ELR (cell line): ENCODE measurements at regions not wholly inside any gene's neighbourhood (a gene's known extent, or its start where the extent isn't known, plus 50 kb on each side); places are given as distances from the start of the nearest gene placed in this dataset.

Experiments
- DNase-seq: peaks from one replicate; pipeline ENCODE4 v3.0.0-alpha.2; 2015; ENCODE audit warnings: low read depth

DNA sequence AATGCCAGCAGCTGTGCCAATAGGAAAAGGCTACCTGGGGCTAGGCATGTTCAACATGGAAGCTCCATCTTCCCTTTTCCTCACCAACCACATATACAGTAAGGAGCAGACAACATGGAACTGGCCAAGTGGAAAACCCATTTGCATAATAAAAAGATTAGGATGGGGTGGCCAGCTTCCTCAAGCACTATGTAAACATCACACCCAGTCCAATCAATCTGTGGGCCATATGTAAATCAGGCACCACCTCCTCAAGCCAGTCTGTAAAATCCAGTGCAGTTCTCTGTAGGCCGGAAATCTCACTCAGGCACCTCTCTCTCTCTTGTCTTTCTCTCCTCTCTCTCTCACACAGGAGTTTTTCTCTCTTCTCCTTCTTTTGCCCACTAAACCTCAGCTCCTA is 360.2 kb upstream of the GRIA1 start:
- no peak for DNase-seq

DNA sequence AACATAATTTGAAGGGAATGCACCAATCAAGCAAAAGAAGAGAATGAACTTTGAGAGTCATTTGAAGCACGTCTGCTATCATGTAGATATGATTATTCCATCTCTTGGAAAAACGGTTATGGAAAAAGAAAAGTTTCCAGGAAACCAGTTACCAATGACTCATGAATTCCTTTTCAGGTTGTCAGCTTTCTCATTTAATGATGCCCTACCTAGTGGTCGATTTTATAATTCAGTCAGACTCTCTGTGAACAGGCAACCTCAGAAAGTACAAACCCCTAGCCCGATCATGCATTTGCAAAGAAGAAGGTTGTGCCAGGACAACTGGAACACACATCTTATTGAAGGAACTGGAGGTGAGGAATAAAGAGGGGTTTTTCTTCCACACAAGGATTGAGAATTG is 355.1 kb upstream of the GRIA1 start:
- DNase-seq = peak; percentile 70

DNA sequence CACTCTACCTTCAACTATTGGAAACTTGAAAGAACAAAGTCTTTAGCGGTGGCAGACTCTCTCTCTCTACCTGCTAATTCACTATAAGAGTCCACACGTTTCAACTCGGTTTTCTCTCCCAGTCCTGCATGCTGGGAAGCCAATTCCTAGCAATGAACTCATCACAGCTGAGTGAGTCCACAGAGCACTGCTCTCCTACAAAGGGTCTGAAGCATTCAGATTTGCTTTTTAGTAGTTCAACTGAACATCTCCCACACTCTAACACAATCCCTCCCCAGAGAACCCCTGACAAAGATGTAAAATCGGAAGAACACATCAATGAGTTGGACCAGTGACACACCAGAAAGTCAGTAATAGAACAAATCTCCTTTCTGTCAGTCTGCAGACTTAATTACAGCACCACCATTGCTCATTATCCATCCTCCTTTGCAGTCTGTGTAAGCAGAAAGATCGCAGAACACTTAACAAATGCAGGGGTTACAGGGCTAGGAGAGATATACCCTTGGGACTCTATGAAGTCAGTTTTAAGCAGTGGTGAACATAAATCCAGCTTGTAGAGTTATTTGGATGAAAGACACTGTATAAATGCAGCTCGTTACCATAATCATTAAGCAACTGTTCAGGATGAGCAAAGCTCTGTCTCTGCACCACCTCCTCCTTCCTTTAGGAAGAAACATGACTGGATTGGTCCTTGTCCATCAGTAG is 353.4 kb upstream of the GRIA1 start:
- no peak for DNase-seq

DNA sequence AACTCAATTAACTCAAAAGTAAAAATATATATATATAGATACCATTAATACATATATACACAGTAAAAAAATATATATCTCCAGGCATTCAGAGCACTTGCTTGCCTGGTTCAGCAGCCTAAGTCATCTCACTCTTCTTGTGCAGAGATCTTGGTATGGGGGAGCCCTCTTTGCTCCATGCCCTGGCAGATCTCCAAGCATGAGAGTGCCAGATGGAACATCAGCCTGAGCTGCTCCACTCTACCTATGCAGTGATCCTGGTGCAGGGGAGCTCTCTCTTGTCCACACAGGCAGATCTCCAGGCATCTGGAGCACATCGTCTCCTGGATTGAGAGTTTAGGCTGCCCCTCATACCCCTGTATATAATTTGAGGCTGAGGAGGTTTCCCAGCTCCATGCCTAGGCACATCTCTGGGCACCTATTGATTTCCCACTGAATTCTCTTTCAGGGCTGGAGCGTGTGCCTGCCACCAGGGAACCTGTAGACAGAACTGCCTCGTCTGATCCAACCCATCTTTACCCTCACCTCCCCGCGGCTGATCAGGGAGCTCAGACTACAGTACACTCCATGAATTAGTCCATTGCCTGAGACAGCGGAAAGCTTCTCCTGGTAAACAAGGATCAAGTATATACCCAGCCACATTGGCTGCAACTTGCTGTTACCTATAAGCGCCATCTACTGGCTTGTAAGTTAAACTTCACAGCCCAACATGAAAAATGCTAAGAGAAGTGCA is 342.4 kb upstream of the GRIA1 start:
- peak; percentile 69 for DNase-seq

DNA sequence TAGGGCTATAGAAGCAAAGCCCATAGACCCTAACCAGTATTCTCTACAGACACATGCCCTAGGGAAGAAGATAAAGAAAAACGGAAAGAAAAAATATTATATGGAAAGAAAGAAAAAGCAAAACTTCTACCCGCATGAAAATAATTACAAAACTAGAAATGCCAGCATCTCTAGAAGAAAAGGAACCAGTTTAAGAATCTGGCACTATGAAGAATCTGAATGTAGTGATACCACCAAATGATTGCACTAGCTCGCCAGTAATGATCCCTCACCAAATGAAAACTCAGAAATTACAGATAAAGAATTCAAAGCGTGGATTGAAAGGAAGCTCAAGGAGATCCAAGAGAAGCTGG is 341.9 kb upstream of the GRIA1 start:
- DNase-seq = no peak

DNA sequence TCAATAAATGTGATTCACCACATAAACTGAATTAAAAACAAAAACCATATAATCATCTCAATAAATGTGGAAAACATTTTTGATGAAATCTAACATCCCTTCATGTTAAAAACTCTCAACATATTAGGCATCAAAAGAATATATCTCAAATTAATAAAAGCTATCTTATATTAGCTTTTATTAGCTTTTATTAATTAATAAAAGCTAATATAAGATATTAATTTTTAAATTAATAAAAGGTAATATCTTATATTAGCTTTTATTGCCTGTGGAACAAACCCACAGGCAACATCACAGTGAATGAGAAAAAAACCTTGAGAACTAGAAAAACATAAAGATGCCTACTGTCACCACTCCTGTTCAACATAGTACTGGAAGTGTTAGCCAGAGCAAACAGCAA is 338.9 kb upstream of the GRIA1 start:
- no peak for DNase-seq

DNA sequence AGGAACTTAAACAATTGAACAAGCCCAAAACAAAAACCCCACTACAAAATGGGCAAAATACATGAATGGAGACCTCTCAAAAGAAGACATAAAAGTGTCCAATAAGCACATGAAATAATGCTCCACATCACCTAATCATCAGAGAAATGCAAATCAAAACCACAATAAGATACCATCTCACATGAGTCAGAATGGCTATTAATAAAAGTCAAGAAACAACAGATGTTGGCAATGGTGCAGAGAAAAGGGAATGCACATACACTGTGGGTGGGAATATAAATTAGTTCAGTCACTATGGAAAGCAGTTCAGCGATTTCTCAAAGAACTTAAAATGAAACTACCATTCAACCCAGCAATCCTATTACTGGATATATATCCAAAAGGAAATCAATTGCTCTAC is 337.4 kb upstream of the GRIA1 start:
- peak; percentile 55 for DNase-seq

DNA sequence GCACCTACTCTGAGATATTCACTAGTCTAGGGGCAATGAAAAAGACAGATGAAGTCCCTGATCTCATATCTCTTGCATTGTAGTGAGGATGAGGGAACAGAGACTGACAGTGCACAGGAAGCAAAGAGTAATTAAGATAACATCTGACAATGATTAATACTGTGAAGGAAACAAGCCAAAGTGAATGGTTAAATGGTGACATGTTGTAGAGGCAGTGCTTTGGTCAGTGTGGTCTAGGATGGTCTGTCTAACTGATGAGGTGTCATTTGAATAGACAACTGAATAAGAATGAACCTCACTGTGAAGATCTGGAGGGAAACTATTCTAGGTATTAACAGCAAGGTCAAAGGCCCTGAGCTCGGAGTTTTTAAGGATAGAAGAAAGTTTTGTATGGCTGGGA is 333.3 kb upstream of the GRIA1 start:
- peak; percentile 52 for DNase-seq

DNA sequence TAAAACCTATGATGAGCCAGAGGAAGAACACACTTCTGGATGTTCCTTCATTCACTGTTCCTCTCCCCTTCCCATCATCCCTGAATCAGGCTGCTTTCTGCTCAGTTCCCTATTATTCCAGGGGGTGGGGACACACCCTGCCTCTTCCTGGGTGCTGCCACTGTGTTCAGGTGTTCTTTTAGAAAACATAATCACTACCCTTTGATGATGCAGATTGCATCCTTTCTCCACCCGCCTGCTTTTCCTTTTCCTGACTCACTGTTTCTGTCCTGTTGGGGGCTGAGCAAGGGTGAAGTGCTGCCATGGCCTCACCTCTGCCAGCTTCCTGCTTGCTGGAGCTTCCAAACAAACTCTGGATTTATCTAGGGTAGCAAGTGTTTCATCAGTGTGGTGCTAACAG is 331.9 kb upstream of the GRIA1 start:
- DNase-seq = peak; percentile 18

DNA sequence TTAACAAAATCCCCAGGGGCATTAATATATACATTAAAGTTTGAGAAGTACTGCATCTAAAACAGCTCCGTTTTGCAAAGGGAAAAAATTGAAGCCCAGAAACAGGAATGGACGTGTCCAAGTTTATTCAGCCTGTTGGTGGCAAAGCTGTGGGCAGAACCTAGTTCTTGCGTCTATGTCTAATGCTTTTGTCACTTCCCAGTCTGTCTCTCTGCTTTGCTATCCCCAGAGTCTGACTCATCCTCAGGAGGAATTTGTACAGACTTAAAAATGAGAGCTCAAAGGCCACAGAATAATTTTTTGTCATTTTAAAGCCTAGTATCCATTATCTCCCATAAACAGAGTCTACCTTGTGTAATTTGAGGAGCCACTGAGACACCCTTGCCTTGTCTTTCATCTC is 330.9 kb upstream of the GRIA1 start:
- DNase-seq = peak; percentile 71

DNA sequence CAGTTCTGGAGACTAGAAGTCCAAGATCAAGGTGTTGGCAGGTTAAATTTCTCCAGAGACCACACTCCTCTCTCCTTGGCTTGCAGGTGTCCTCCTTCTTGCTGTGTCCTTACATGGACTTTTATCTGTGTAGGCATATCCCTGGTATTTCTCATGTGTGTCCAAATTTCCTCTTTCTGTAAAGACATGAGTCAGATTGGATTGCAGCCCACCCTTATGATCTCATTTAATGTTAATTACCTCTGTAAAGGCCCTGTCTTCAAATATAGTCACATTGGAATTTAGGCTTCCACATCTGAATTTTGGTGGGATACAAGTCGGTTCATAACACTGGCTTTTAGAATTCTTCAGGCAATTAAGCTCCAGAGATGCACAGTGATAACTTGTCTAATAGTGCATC is 322.2 kb upstream of the GRIA1 start:
- no peak for DNase-seq

DNA sequence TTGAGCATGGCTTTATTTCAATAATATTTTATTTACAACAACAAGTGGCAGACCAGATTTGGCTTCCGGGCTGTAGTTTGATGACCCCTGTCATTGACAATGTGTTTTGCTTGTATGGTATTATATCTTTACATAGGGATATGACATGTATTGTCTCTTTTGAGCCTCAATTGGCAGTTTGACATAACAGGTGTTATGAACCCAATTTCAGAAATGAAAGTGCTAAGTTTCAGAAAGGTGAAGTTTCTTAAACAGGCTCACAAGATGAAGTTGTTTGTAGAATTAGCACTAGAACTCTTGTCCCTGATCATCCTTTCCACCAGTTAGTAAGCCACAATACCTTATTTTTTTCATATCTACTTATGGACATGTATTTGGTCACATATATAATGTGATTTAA is 303.0 kb upstream of the GRIA1 start:
- DNase-seq = no peak

DNA sequence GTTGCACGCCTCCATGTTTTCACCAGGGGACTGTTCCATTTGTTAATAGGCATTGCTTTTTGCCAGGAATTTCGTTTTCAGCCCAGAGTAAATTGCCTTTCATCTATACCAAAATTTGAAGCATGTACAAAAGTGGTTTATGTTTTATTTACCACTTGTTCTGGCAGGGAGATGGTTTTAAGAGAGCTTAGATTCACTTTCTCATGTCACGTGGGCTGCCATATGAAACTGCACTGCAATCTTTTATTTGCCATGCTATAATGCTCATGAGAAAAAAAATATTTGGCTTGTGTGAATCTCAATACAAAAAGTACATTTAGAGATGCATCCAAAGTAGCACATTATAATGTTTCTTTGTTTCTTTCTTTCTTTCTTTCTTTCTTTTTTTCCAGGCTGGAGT is 284.1 kb upstream of the GRIA1 start:
- no peak for DNase-seq

DNA sequence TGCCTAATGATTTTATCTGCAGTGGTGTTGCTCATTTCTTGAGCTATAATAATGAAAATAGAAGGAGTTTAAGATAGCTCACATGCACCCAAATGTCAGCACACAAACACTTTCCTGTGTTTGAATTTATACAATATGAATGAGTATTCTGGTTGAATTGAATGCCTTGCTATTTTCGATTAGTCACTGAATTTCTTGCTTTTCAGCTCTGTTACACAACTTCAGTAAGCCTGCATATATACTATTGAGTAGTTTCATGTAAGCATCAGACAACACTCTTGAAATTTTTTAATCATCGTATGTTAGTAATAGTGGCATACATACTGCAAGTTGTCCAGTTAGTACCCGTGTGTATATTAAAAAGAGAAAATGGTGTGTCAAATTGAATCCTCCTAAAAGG is 281.5 kb upstream of the GRIA1 start:
- no peak for DNase-seq

DNA sequence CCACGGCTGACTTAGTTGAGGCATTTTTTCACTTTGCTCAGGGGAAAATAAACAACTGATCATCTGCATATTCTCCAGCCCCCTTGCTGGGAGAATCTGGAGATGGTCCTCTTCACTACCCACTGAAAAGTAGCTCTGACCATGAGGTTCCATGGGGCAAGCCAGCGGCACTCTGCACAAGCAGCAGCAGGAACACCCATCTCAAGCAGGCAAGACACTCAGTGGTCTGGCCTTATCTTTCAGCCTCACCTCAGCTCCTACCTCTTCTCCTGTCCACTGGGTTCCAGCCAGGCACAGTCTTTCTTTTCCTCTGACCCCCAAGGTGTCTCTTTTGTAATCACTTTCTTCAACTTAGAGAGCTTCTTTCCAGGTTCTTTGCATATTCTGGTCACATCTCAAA is 280.8 kb upstream of the GRIA1 start:
- no peak for DNase-seq

DNA sequence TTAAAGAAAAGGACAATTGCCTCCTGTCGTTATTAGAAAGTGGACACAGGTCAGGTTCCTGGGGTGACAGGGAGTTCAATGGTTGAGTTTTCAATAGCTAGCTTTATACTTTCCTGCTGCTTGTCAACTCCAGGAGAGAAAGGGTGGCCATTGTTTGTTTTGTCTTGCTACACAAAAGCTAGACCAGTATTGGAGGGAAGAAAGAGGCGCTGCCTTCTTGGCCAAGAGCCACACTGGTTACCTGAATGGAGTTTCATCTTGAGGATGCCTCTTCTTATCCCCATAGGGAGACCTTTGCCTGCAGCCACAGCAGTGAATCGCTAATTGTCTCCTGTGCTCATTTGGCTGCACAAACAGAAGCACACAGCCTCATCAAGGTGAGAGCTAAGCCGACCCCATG is 279.4 kb upstream of the GRIA1 start:
- DNase-seq = no peak

DNA sequence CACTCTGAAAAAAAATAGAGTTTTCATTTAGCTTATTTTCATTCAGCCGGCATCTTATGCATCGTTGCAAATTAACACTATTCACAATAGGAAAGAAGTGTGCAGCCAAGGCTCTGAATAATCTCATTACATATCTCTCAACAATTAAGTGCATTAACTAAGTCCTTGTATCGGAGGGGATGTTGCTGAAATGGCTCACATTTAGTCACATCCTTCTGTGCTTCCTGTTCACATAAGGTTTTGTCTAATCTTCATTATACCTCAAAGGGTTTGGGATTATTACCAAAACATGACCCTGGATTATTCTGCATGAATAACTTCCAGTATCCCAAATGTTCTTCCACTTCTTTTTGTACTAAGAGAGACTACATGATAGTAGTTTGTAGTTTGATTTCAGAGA is 278.0 kb upstream of the GRIA1 start:
- DNase-seq = peak; percentile 10

DNA sequence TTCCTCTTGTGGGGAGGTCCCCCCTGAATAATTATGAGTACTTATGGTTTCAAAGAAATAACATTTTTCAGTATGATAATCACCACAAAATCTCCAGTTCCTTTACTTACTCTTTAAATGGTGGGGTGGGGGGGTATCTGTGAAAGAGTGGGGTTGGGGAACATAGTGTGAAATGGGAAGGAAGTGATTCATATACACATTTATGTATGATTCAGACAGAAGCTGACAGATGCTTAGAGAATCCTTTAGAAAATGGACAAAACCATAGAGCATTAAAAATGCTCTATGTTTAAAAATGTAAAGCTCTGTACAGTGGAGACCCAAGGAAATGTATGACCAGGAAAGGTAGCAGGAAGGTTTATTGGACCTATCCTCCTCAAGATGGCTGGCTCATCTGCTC is 267.5 kb upstream of the GRIA1 start:
- peak; percentile 80 for DNase-seq

DNA sequence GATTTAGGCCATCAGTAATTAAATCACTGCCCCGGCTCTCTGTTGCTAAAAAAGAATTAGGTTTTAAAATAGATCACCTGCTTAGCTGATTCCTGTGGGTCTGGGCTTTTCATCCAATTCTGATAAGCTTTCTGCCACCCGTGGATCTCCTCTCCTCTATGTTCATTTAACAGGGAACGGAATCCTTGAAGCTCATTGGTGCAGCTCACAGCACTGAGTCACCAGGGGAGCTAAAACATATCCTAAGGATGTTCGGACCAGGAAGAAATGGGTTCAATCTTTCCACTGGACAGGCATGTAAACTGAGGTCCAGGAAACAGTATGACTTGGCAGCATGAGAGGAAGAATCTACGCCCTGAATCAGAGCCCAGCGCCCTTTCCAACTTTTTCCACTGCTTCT is 267.1 kb upstream of the GRIA1 start:
- DNase-seq = peak; percentile 31

DNA sequence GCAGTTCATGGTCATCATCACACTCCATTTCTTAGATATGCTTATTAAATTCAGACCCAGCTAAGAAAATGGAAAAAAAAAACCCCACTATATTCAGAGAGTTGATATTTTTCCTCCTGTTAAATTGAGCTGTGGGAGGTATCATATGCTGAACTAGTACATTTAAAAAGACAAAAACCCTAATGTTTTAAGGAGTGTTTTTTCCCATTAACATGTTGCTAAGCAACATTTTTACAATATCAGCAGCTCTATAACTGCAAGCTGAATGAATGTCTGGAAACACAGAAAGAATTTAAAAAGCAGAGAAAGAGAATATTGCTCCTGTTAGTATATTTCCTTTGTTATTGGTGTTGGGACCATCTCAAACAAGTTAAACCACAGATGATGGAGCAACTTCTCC is 265.8 kb upstream of the GRIA1 start:
- DNase-seq = no peak

DNA sequence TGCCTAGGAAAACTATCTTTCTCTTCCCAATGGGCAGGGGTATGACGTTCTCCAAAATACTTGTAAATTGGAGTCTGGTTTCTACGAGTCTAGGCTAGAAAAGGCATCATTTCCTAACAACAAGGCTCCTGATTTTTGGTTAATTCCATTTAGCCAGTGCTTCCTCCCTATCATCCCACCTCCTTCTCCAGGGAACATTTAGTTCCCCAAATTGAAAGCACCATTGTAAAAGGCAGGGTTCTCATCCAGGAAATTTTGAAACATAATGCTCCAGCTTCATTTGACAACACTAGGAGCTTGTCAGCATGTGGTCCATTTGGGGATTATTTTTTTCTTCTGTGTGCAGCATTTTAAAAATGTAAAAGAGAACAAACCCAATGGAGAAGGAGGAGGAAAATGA is 256.5 kb upstream of the GRIA1 start:
- DNase-seq = no peak

DNA sequence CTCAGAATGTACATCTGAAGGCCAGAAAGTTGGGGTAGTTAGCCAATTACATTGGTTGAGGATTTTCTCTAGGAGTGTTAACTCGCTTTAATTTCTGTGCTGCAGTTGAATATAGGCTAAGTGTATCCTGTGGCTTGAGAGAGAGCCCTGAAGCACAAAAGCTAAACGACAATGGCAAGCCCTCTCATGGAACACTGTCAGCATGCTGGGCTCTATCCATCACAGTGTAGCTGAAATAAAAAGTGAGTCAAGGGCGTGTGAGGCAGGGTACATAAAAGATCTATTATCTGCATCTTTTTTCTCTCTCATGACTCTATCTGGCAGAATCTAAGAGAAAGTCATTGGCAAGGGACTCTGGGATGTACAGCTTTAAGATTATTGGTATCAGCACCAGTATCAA is 254.2 kb upstream of the GRIA1 start:
- DNase-seq = no peak

DNA sequence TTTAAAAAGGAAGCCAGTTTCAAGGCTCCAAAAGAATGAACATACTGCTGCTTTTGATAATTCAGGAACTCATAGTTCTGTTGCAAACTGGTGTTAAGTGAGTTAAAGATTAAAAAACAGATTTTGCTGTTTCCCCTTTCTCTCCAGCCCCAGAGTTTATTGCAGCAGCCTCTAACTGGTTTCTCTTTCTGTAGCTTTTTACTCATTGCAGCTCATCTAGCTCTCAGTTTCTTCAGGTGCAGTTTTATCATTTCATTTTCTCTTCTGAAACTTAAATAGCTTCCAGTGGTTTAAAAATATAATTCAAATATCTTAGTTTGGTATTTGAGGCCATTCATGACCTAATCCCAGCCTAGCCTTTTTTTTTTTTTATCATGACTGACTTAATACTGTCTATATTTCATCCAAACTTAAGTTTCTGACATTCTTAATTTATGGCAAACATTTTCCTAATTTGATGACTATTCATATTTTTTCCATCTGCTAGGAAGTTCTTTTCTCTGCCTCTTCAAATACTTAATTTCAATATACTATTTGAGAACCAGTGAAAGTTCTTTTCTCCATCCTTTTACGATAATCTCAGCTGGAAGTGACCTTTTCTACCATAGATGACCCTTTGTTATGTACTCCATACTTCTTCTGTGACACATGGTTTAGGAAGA is 252.7 kb upstream of the GRIA1 start:
- DNase-seq = peak; percentile 2

DNA sequence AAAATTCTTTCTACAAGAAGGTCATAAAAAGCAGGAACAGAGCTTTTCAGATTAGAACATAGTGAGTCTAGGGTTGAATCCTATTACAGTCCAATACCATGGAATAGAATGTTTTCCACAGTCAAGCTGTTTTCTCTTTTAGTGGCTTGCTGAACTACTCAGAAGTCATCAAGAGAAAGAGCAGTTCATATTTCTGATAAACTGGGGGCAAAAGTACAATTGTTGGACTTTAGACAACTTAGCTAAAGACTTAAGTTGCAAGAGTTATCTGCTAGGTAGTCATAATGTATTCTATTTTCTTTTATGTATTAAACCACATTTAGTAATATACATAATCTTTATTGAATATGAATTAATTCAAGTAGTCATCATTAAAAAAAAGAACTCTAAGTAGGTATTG is 233.1 kb upstream of the GRIA1 start:
- no peak for DNase-seq
